ENCODE measurements at regions not wholly inside any gene's neighbourhood (a gene's known extent, or its start where the extent isn't known, plus 50 kb on each side); places are given as distances from the start of the nearest gene placed in this dataset.
A peak's percentile ranks its signal among the peaks of the same experiment; 100 is the strongest.

DNA sequence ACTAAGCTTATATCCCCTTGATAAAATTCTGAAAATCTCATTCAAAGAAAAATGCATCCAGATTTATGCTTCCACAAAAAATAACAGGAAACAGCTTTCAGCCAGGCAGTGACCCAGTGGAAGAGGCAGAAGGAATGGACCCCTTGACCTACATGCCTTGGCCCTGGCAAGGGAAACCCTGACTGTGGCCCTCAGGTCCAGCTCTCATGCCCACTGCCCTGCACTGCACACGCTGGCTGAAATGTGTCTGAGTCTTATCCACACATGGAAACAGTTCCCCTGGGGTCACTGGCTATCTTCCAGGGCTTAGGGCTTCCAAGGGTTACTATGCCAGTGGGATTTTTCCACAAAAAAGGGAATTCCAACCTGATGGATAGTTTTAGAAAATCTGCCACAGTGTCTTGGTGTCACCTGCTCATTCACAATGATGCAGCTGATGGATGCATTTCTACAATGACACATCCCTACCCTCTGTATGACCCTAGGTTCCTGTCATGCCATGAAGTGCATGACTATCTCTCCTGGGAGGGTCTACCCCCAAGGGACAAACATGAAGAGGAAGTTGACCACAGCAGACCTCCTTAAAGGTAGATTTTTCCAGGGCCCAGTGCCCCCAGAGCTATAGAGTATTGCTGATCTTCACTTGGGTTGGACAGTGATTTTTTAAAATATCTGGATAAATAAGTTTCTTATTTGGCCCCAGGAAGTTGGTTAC, 121.9 kb upstream of the CD93 start:
- peak; percentile 35 for DNase-seq (ENCODE audit: low spot score)
- TF ChIP-seq, protein P1, sequence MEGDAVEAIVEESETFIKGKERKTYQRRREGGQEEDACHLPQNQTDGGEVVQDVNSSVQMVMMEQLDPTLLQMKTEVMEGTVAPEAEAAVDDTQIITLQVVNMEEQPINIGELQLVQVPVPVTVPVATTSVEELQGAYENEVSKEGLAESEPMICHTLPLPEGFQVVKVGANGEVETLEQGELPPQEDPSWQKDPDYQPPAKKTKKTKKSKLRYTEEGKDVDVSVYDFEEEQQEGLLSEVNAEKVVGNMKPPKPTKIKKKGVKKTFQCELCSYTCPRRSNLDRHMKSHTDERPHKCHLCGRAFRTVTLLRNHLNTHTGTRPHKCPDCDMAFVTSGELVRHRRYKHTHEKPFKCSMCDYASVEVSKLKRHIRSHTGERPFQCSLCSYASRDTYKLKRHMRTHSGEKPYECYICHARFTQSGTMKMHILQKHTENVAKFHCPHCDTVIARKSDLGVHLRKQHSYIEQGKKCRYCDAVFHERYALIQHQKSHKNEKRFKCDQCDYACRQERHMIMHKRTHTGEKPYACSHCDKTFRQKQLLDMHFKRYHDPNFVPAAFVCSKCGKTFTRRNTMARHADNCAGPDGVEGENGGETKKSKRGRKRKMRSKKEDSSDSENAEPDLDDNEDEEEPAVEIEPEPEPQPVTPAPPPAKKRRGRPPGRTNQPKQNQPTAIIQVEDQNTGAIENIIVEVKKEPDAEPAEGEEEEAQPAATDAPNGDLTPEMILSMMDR (IDR thresholded peaks at IDR 0.05), result no peak
- no peak overlapping the region for H3K27ac ChIP-seq
- H3K4me3 ChIP-seq, result no peak overlapping the region

DNA sequence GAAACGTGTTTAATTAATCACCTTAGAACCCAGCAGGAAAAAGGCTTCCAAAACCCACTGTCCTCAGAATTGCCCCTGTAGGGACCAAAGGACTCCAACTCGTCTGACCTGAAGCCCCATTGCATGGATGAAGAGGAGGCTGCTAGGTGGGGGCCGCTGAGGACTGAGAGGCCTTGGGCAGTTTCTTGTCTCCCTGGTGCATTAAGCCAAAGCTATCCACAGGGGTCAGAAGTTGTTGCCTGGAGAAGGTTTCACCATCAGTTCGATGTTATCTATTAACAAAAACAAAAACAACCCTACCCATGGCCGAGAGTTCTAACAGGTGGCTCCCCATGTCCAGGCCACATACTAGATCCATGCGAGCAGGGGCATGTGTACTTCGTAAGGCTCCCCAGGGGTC, 120.9 kb upstream of the CD93 start:
- no peak overlapping the region for H3K27ac ChIP-seq
- no peak overlapping the region for H3K4me3 ChIP-seq
- TF ChIP-seq, protein P1 (IDR thresholded peaks at IDR 0.05), result no peak
- DNase-seq (ENCODE audit: low spot score), result peak; percentile 58

DNA sequence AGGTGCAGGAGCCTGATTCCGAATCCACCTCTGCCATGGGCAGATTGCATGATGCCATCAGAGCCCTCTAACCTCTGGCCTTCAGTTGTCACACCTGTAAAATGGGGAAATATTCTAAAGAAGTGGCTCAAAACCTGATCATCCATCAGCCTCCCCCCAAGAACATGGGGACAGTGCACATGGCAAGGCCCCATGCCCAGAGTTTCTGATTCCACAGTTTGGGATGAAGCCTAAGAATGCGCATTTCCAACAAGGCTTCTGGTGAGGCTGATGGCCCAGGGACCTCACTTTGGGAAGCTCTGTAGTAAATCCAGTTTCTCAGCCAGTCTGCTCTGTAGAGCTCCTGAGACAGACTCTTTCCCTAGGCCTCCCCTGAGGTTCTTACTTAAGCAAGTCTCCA, 119.9 kb upstream of the CD93 start:
- peak; percentile 50 for DNase-seq (ENCODE audit: low spot score)
- H3K4me3 ChIP-seq, result no peak overlapping the region
- peak overlapping the region; percentile 66 to 79 for H3K27ac ChIP-seq
- TF ChIP-seq, protein P1 (IDR thresholded peaks at IDR 0.05), result no peak

DNA sequence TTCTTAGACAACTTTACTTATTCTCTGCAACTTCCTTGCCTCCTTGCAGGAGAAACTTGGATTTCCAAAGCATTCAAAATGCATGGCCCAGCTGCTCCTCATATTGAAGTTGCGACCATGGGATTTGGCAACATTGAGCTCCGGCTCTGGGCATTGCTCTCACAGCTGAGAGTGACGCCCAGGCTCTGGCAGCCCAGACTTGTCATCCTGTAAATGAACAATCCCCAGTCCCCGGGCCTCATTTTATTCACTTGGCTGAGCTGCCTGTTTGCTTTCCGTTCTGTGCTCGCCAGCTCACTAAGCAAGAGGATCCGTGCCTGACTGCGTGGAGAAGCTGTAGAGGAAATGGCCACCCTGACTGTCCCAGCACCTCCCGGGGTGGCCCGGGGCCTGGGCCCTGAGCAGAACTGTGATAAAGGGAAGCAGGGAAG, 119.5 kb upstream of the CD93 start:
- TF ChIP-seq, protein P1 (IDR thresholded peaks at IDR 0.05), result no peak
- Histone ChIP-seq H3K4me3 (no peak overlapping the region), H3K27ac (peak overlapping the region; percentile 66 to 79)
- peak; percentile 80 for DNase-seq (ENCODE audit: low spot score)

DNA sequence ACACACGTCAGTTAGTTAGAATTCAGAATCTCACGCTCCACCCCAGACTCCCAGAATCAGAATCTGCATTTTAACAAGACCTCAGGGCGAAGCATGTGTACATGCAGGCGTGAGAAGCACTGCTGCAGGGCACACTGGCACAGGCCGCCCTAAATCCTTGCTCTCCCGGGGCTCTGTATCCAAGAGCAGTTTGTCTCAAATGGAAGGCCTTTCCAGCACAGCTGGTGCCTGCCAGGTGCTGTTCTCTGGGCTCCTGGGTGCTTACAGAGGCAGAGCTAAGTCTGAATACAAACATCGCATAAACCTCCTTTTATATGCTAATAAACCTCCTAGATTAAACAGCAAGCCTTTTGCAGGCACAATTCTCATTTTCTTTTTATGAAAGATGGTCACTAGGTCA, 119.1 kb upstream of the CD93 start:
- TF ChIP-seq, protein P1 (IDR thresholded peaks at IDR 0.05), result no peak
- Histone ChIP-seq H3K27ac (peak overlapping the region; percentile 26 to 79), H3K4me3 (no peak overlapping the region)
- DNase-seq (ENCODE audit: low spot score), result peak; percentile 72

DNA sequence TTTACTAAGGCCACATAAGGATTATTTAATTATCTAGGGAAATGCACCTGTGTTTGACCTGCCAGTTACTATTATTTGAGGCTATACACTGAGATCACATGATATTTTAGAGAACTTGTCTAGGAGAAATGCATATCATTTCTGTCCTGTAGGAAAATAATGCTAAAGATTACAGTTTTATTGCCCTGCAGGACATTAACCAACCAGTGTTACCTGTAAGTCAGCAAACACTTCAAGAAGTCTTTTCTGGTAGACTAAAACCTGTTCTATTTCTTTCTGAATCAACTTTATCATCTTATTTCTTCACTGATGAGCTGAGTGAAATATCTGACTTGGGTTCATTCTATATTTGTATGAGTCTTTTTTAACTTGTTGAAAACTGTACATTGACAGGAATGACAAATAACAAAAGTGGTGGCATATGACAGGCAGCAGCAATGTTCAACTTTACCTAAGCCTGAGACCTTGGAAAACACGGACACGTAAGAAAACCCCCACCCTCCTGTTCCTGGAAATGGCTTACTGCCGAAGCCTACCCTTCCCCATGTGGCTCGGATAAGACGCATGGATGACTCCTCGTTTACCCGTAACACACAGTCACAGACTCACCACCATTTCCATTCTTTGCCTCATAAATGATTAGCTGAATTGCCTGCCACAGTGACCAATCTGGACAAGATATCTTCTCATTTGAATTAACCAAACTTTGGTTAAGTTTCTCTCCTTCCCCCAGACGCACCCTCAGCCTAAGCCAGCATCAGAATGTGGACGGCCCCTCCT, 118.0 kb upstream of the CD93 start:
- peak; percentile 59 for DNase-seq (ENCODE audit: low spot score)
- Histone ChIP-seq H3K4me3 (no peak overlapping the region), H3K27ac (no peak overlapping the region)
- TF ChIP-seq, protein P1 (IDR thresholded peaks at IDR 0.05), result no peak

All from coronary artery (tissue), 2 donors.